ENCODE measurements at regions not wholly inside any gene's neighbourhood (a gene's known extent, or its start where the extent isn't known, plus 50 kb on each side); places are given as distances from the start of the nearest gene placed in this dataset.
"Not testable (repeated sequence)": the region's sequence is repeated elsewhere in the genome, so short reads cannot be mapped to it uniquely, and the experiment has no call there.

DNA sequence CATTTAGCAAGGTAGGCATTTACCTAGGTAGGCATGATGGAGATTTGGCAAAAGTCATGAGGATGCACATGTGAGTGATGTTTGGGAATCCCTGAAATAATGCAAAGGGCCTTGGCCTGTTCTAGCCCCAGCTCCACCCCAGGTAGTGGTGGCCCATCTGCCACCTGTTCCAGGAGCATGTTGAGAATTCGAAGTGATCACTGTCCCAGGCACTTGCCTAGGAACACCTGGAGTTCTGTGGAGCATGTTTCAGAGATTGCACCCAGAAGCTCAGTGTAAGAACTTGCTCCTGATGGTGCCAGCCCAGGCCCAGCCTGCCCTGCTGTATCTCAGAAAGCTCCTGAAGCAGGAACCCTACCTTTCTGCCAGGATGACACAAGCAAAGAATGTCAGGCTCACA, 211.6 kb upstream of the ZNF469 start:
- TF ChIP-seq, protein P1, sequence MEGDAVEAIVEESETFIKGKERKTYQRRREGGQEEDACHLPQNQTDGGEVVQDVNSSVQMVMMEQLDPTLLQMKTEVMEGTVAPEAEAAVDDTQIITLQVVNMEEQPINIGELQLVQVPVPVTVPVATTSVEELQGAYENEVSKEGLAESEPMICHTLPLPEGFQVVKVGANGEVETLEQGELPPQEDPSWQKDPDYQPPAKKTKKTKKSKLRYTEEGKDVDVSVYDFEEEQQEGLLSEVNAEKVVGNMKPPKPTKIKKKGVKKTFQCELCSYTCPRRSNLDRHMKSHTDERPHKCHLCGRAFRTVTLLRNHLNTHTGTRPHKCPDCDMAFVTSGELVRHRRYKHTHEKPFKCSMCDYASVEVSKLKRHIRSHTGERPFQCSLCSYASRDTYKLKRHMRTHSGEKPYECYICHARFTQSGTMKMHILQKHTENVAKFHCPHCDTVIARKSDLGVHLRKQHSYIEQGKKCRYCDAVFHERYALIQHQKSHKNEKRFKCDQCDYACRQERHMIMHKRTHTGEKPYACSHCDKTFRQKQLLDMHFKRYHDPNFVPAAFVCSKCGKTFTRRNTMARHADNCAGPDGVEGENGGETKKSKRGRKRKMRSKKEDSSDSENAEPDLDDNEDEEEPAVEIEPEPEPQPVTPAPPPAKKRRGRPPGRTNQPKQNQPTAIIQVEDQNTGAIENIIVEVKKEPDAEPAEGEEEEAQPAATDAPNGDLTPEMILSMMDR (IDR thresholded peaks at IDR 0.05) = not testable (repeated sequence)
- TF ChIP-seq POLR2AphosphoS5 (IDR thresholded peaks at IDR 0.05) = not testable (repeated sequence)

Measured in prostate gland (tissue), 2 donors.